HG02840 (cell line): ENCODE measurements at regions not wholly inside any gene's neighbourhood (a gene's known extent, or its start where the extent isn't known, plus 50 kb on each side); places are given as distances from the start of the nearest gene placed in this dataset.

Experiments
- ATAC-seq: cut with Tn5 transposase; IDR thresholded peaks from one replicate; pipeline ENCODE4 v1.9.1; 2021; ENCODE audit warnings: mild to moderate bottlenecking, moderate library complexity, moderate number of reproducible peaks; ENCODE audit not compliant: unreplicated experiment, low FRiP score

- ATAC-seq: no peak
Measured at GRCh38 chr2:65813631-65814173, 381.3 kb upstream of the SPRED2 start.

GRCh38 chr2:65812887-65813286 lies 380.5 kb upstream of the SPRED2 start:
- ATAC-seq: no peak

GRCh38 chr2:65807942-65808341 lies 375.5 kb upstream of the SPRED2 start:
- ATAC-seq: no peak

GRCh38 chr2:65804777-65805176 lies 372.4 kb upstream of the SPRED2 start:
- no peak for ATAC-seq

- no peak for ATAC-seq
Measured at GRCh38 chr2:65802298-65802942, 370.0 kb upstream of the SPRED2 start.

GRCh38 chr2:65800998-65801397 lies 368.6 kb upstream of the SPRED2 start:
- no peak for ATAC-seq

- no peak for ATAC-seq
Measured at GRCh38 chr2:65799141-65799854, 366.9 kb upstream of the SPRED2 start.

- no peak for ATAC-seq
Measured at GRCh38 chr2:65798641-65799040, 366.2 kb upstream of the SPRED2 start.

GRCh38 chr2:65794994-65795393 lies 362.6 kb upstream of the SPRED2 start:
- ATAC-seq: no peak

- no peak for ATAC-seq
Measured at GRCh38 chr2:65791404-65791975, 359.1 kb upstream of the SPRED2 start.

- no peak for ATAC-seq
Measured at GRCh38 chr2:65790676-65790935, 358.2 kb upstream of the SPRED2 start.

GRCh38 chr2:65789923-65790675 lies 357.7 kb upstream of the SPRED2 start:
- no peak for ATAC-seq

- no peak for ATAC-seq
Measured at GRCh38 chr2:65788556-65788955, 356.2 kb upstream of the SPRED2 start.

GRCh38 chr2:65786765-65787164 lies 354.4 kb upstream of the SPRED2 start:
- ATAC-seq: no peak

GRCh38 chr2:65786007-65786717 lies 353.8 kb upstream of the SPRED2 start:
- ATAC-seq: no peak

- no peak for ATAC-seq
Measured at GRCh38 chr2:65782996-65783650, 350.7 kb upstream of the SPRED2 start.

GRCh38 chr2:65782186-65782585 lies 349.8 kb upstream of the SPRED2 start:
- no peak for ATAC-seq

GRCh38 chr2:65781756-65782155 lies 349.4 kb upstream of the SPRED2 start:
- no peak for ATAC-seq

- no peak for ATAC-seq
Measured at GRCh38 chr2:65779021-65779420, 346.6 kb upstream of the SPRED2 start.

GRCh38 chr2:65778137-65778536 lies 345.7 kb upstream of the SPRED2 start:
- no peak for ATAC-seq
